Right ventricle myocardium inferior (tissue), 1 donor: ENCODE measurements at regions not wholly inside any gene's neighbourhood (a gene's known extent, or its start where the extent isn't known, plus 50 kb on each side); places are given as distances from the start of the nearest gene placed in this dataset.
A peak's percentile ranks its signal among the peaks of the same experiment; 100 is the strongest.

ENCODE experiments used
- ATAC-seq: fragments of 200-7000 bp; cut with Tn5 transposase; one replicate; pipeline ENCODE4 v1.9.1; 2020; ENCODE audit warnings: mild to moderate bottlenecking, moderate library complexity
- DNase-seq: peaks from one replicate; pipeline ENCODE4 v3.0.0; 2021; ENCODE audit errors: missing footprints
- intact Hi-C: fragments of 100-400 bp; cut with DNase I; formaldehyde crosslinking; loops from one replicate; pipeline ENCODE4 v1.11.0; 2022
- donor health status: DM: no; HTN: yes; CAD: no; lungs with severe emphysema.

- DNase-seq (no peak), ATAC-seq (no peak)
- intact Hi-C loops, result no loop called here
Observed at GRCh38 chr7:153445641-153446040, 606.6 kb upstream of the DPP6 start.

- intact Hi-C loops, result no loop called here
- ATAC-seq (no peak), DNase-seq (no peak)
Observed at GRCh38 chr7:153446490-153446889, 605.7 kb upstream of the DPP6 start.

- DNase-seq, result no peak
- ATAC-seq, result no peak
Observed at GRCh38 chr7:153447011-153447410, 605.2 kb upstream of the DPP6 start.

DNA sequence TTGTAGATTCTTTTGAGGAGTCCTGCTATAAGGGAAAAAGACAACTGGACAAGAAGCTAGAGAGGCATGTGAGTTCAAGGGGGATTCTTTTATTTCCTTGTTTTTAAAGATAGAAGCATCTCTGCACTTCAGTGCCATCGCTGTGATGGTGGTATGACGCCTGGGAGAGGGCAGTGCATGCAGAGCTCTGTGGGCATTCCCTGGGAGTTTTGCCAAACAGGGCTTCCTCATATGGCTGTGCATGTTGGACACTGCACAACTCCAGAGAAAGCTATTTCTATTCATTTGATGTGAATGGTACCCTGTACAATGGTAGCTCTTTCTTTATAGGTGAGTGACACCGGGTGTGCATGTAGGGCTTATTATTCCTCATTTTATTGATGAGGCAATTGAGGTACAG, 599.5 kb upstream of the DPP6 start:
- ATAC-seq (no peak), DNase-seq (no peak)
- intact Hi-C loops, result no loop called here

More at GRCh38 chr7:153447011-153447410, 605.2 kb upstream of the DPP6 start:
- intact Hi-C loops, result no loop called here

- no peak for DNase-seq
- ATAC-seq, result no peak
- intact Hi-C loops, result no loop called here
Observed at GRCh38 chr7:153454306-153454705, 597.9 kb upstream of the DPP6 start.

DNA sequence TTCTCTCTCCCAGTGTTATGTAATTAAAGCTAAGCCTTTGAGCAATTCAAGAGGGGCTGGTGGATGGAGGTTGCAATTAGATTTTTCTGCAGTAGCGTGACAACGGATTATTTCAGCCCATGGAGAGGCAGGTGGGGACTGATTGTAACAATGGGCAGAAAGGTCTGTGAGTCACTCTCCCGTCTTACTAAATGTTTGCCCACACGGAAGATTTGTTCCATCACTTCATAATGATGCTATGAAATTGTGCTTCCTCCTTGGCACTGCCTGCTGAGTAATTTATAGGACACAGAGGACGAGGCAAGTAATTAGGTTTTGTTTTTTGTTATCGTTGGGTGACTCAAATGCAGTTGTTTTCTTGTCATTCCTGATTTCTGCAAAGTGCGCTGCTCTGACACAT, 594.5 kb upstream of the DPP6 start:
- no peak for DNase-seq
- ATAC-seq, result no peak
- intact Hi-C loops, result no loop called here

- no peak for DNase-seq
- ATAC-seq, result peak; percentile 66
- intact Hi-C loops, result loop anchor here (2.0 to 5.0 kb wide), 2 partner anchors 53 to 78 kb away; no protein-coding TSS in a partner anchor
Observed at GRCh38 chr7:153470004-153470671, 582.1 kb upstream of the DPP6 start.

DNA sequence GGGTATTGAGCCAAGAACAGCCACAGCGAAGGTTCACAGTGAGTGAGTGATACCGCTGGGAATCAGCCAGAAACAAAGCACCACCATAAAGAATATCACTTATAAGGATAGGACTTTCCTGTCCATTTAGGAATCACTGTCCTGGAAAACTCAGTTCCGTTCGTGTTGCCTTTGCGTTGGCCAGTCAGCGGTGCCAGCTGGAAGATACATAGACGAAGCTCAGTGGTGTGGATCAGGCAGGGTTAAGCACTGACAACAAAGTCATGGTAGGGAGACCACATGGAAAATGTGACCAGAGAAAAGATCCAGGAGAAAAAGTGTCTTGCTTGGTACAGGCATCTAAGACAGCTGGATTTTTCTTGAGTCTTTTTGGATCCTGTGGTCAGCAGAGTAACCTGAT, 579.7 kb upstream of the DPP6 start:
- DNase-seq, result no peak
- intact Hi-C loops, result loop anchor here (5.0 kb wide), 1 partner anchor 80 kb away; no protein-coding TSS in a partner anchor
- no peak for ATAC-seq

DNA sequence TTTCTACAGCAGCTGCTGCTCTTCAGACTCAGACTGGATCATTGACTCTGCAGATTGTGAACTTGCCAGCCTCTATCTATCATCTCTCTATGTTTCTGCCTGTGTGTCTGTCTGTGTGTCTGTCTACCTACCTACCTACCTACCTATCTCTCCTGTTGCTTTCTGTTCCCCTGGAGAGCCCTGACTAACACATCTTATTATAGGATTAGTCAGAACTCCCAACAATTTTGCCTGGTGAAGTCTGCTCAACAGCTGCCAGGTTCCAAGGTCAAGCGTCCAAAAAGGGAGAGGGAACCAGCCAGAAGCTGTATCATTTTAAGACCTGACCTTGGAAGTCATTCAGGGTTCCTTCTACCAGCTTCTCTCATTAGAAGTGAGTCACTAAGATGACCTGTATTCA, 579.0 kb upstream of the DPP6 start:
- ATAC-seq (peak; percentile 53), DNase-seq (no peak)
- intact Hi-C loops, result loop anchor here (5.0 kb wide), 1 partner anchor 81 kb away; no protein-coding TSS in a partner anchor

DNA sequence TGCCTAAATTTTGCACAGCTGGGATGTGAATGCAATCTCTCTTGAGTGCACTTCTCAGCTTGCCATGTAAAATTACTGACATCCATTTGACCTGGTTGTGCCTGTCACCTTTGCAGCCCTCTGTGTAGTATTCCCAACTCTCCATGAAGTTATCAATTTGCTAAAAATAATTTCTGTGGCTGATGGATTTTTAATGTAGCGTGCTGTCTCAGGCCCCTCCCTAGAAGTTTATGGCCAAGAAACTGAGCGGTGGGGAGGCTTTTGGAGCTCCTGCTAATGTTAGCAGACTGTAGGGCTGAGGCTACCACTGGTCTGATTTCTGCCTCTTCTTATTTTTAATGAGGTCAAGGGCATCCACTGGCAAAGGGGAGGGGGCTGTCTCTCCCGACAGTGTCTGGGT, 577.0 kb upstream of the DPP6 start:
- intact Hi-C loops, result no loop called here
- ATAC-seq (peak; percentile 76), DNase-seq (no peak)

DNA sequence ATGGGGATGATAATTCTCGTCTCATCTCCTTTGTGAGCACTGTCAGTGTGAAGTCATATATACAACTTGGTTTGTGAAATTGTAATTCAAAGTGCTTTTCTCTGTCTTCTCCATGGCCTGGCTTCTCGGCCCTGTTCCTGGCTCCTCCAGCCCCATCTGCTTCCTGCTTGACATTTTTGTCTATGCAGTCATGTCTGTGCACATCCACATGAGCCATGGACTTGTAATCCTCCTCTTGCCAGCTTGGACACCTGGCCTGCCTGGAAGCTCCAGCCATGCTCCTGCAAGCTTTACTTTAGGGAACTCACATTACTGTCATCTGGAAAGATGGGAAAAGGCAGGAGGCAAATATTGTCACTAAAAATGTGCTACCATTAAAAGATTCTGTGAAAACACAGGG, 576.0 kb upstream of the DPP6 start:
- intact Hi-C loops, result no loop called here
- ATAC-seq (no peak), DNase-seq (no peak)

- ATAC-seq (no peak), DNase-seq (no peak)
- intact Hi-C loops, result no loop called here
Observed at GRCh38 chr7:153496257-153496656, 555.9 kb upstream of the DPP6 start.

DNA sequence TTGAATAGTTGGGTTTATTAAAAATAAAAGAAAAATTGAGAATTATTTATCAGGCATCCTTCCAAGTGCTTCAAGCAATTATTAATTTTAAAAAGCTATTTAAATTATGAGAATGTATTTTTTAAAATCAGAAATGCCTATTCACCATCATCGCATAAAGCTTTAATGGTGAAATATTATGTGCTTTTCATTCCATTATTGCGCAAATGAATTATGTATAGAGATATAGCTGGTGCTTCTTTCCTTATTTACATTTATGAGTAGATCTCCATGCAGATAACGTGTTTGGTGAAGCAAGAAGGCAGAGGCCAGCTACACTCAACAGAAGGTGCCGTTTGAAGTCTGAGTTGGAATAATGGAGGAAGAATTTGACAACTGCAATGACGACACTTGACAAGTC, 549.1 kb upstream of the DPP6 start:
- no peak for DNase-seq
- intact Hi-C loops, result no loop called here
- ATAC-seq, result no peak

DNA sequence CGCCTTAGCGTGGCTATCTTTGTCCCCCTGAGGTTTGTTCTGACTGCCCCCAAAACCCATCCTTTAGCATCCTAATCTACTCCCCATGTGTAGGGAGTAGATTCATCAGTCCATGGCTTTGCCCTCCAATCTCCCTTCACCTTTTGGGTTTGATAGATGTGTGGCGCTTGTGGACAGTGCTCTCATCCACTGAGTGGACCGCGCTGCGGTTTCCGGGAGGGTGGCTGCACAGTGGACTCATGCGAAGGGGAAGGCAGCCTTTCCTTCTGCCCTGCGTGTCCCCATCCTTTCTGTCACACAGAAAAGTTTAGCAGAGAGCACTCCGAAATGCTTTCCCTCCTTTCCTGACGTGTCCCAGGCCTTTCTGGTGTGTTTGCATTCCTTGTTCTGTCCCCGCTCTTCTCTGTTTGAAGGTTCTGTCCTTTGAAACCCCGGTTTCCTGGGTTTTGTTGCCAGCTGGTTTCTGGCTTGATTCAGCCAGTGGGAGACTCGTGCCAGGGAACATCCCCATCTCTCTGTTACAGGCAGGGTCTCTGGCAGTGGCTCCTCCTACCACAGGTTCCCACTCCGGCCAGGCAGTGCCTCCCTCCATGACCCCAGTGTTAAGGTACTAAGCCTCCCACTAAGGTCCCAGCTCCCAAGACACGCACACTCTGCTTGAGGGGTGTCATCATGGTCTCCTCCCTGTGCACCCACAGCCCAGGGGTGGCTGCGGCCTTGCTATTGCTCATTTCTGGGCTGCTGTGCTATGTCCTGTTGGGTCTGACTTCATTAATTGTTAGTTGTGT, 547.7 kb upstream of the DPP6 start:
- no peak for DNase-seq
- intact Hi-C loops, result no loop called here
- no peak for ATAC-seq

- no peak for ATAC-seq
- intact Hi-C loops, result no loop called here
- DNase-seq, result no peak
Observed at GRCh38 chr7:153507885-153508284, 544.3 kb upstream of the DPP6 start.

GRCh38 chr7:153509768-153510167, 542.4 kb upstream of the DPP6 start:
- ATAC-seq (no peak), DNase-seq (no peak)
- intact Hi-C loops, result no loop called here

GRCh38 chr7:153510674-153511073, 541.5 kb upstream of the DPP6 start:
- ATAC-seq (no peak), DNase-seq (no peak)

GRCh38 chr7:153514032-153514431, 538.2 kb upstream of the DPP6 start:
- no peak for DNase-seq
- intact Hi-C loops, result no loop called here
- no peak for ATAC-seq

More at GRCh38 chr7:153510674-153511073, 541.5 kb upstream of the DPP6 start:
- intact Hi-C loops, result no loop called here

DNA sequence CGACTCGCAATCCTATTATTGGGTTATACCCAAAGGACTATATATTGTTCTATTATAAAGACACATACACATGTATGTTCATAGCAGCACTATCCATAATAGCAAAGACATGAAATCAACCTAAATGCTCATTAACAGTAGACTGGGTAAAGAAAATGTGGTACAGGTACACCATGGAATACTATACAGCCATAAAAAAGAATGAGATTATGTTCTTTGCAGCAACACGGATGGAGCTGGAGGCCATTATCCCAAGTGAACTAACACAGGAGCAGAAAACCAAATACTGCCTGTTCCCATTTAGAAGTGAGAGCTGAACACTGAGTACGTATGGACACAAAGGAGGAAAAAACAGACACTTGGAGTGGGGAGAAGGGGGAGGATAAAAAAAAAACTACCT, 536.8 kb upstream of the DPP6 start:
- DNase-seq, result no peak
- intact Hi-C loops, result no loop called here
- ATAC-seq, result no peak

DNA sequence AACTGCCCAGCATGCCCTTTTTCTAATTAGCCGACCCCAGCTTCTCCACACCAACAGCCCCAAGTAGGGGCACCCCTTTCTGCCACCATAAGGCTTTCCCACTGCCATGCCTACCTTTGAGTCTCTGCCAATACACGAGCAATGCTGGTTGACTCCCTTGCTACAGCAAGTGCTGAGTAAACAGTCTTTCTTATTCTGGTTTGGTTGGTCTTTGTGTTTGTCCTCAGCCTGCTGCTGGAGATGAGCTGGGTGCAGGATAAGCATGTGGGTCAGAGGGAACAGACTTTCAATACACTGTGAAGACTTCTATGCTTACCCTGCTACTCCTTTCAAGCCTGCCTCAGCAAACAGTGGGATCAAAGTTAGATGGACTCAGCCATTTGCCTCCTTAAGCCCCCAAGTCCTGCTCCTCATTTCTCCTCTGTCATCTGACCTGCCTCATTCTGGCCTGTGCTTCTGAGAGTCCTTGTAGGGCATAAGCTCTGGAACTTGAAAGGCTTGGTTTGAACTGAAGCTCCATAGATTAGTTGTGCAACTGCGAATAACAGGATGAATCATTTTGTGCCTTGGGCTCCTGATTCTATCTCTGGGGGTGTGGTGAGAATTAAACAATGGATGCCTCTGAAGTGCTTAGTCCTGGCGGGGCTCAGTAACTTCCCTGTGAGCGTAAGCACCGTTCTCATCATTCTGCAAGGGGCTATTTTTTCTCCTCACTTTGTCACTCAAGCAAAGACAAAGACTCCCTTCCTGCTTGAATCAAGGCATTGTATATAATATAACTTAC, 533.8 kb upstream of the DPP6 start:
- DNase-seq, result no peak
- intact Hi-C loops, result no loop called here
- ATAC-seq, result no peak
